ENCODE measurements at regions not wholly inside any gene's neighbourhood (a gene's known extent, or its start where the extent isn't known, plus 50 kb on each side); places are given as distances from the start of the nearest gene placed in this dataset.

DNA sequence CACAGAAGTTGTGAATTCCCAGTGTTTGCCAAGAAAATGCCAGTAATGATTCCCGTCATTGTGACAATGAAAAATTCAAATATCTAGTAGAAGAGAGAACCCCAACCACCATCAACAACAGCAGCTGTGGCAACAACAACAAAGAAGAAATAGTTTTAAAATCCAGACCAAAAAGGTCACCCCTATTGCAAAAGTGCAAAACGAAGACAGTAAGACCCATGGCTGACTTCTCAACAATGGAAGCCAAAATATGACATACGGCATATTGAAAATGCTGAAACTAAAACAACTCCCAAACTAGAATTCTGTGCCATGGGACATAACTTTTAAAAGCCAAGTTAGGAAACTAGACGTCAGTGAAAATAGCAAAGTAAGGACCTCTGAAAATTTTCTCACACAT, 270.6 kb downstream of the IRX2 start:
- POLR2A ChIA-PET, result no interaction called here
- no peak overlapping the region for H3K27ac ChIP-seq (ENCODE audit: insufficient read depth, low read depth, low read length)

DNA sequence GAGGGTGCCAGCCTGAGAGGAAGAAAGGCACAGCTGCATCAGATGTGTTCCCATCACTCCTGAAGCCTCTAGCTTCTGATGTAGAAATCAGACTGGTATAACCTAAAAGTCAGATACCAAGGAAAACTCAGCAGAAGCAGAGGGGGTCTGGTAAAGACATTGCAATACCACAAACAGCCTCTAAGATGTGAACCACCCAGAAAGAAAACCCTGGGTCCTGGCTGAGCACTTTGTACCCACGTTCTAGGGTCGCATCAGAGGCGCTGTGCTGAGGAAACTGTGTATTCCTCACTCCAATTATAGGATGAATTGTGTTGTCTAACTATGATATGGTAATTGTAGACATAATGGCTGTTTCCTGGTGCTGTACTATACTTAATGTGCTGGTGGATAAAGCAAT, 275.6 kb downstream of the IRX2 start:
- CTCF ChIA-PET, result no interaction called here
- FAIRE-seq (no peak), DNase-seq (ENCODE audit: low read depth, low spot score) (no peak)

More for the DNA sequence above, 270.6 kb downstream of the IRX2 start:
- intact Hi-C loops (cut with micrococcal nuclease) (no loop called here), dilution Hi-C loops (cut with MboI; ENCODE audit: extremely low pct_ligation_motif_present, low sequenced_read_pairs) (no loop called here)
- Histone ChIP-seq H3K4me3 (replicated peaks in 1 of 3; ENCODE audit: insufficient read depth in 1 of 3, low read depth in 1 of 3, low read length in 3 of 3) (no peak overlapping the region), H3K79me2 (ENCODE audit: control insufficient read depth, insufficient read depth, low read length) (no peaks in the 10 kb centered on the region), H3K4me2 (ENCODE audit: insufficient read depth, low read length) (no peak overlapping the region), H3K36me3 (ENCODE audit: control insufficient read depth in 2 of 2, extremely low read depth in 1 of 2, insufficient read depth in 2 of 2, low read length in 2 of 2) (no peaks in the 10 kb centered on the region), H3K9me1 (replicated peaks; ENCODE audit: control insufficient read depth, extremely low read depth, insufficient read depth, low read length) (no peaks in the 10 kb centered on the region), H3K9me3 (replicated peaks; ENCODE audit: control insufficient read depth, insufficient read depth, low read length) (peaks cover 2% of the 10 kb centered on the region), H2AFZ (ENCODE audit: low read depth, low read length) (no peak overlapping the region), H3K9ac (replicated peaks; ENCODE audit: extremely low read depth, insufficient read depth, low read length) (no peak overlapping the region), H3K27me3 (ENCODE audit: control insufficient read depth in 2 of 2, insufficient read depth in 2 of 2, low read length in 2 of 2) (no peaks in the 10 kb centered on the region), H3K4me1 (ENCODE audit: control insufficient read depth, extremely low read depth, insufficient read depth, low read length) (no peaks in the 10 kb centered on the region), H4K20me1 (replicated peaks; ENCODE audit: control insufficient read depth, extremely low read depth, insufficient read depth, low read length) (no peaks in the 10 kb centered on the region)
- no TSS peak for BruUV-seq (replicated peaks)
- no peak for FAIRE-seq
- no peak for DNase-seq (ENCODE audit: low read depth, low spot score)
- CTCF ChIA-PET, result no interaction called here
- TF ChIP-seq MYC (IDR thresholded peaks at IDR 0.05; ENCODE audit: low read depth, low read length) (no peak), POLR2A (IDR thresholded peaks at IDR 0.05; ENCODE audit: low read depth, low read length) (no peak), POLR2AphosphoS5 (IDR thresholded peaks at IDR 0.05; ENCODE audit: insufficient read depth, low read depth, low read length) (no peak), GATA2 (IDR thresholded peaks at IDR 0.05; ENCODE audit: insufficient read depth, insufficient read length, low read depth, low read length) (no peak)
- TF ChIP-seq, protein P1, sequence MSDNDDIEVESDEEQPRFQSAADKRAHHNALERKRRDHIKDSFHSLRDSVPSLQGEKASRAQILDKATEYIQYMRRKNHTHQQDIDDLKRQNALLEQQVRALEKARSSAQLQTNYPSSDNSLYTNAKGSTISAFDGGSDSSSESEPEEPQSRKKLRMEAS (IDR thresholded peaks at IDR 0.05; ENCODE audit: insufficient read depth, insufficient read length), result no peak

More for the DNA sequence above, 275.6 kb downstream of the IRX2 start:
- Histone ChIP-seq H3K79me2 (ENCODE audit: control insufficient read depth, insufficient read depth, low read length) (no peaks in the 10 kb centered on the region), H3K9ac (replicated peaks; ENCODE audit: extremely low read depth, insufficient read depth, low read length) (no peak overlapping the region), H3K4me1 (ENCODE audit: control insufficient read depth, extremely low read depth, insufficient read depth, low read length) (no peaks in the 10 kb centered on the region), H3K9me1 (replicated peaks; ENCODE audit: control insufficient read depth, extremely low read depth, insufficient read depth, low read length) (no peaks in the 10 kb centered on the region), H3K27me3 (ENCODE audit: control insufficient read depth in 2 of 2, insufficient read depth in 2 of 2, low read length in 2 of 2) (no peaks in the 10 kb centered on the region), H3K36me3 (ENCODE audit: control insufficient read depth in 2 of 2, extremely low read depth in 1 of 2, insufficient read depth in 2 of 2, low read length in 2 of 2) (no peaks in the 10 kb centered on the region), H2AFZ (ENCODE audit: low read depth, low read length) (no peak overlapping the region), H3K4me3 (replicated peaks in 1 of 3; ENCODE audit: insufficient read depth in 1 of 3, low read depth in 1 of 3, low read length in 3 of 3) (no peak overlapping the region), H3K27ac (ENCODE audit: insufficient read depth, low read depth, low read length) (no peak overlapping the region), H4K20me1 (replicated peaks; ENCODE audit: control insufficient read depth, extremely low read depth, insufficient read depth, low read length) (no peaks in the 10 kb centered on the region), H3K4me2 (ENCODE audit: insufficient read depth, low read length) (no peak overlapping the region), H3K9me3 (replicated peaks; ENCODE audit: control insufficient read depth, insufficient read depth, low read length) (peaks cover 2% of the 10 kb centered on the region)
- dilution Hi-C loops (cut with MboI; ENCODE audit: extremely low pct_ligation_motif_present, low sequenced_read_pairs) (no loop called here), intact Hi-C loops (cut with micrococcal nuclease) (no loop called here)
- TF ChIP-seq POLR2AphosphoS5 (IDR thresholded peaks at IDR 0.05; ENCODE audit: insufficient read depth, low read depth, low read length) (no peak), POLR2A (IDR thresholded peaks at IDR 0.05; ENCODE audit: low read depth, low read length) (no peak), FOS (IDR thresholded peaks at IDR 0.05; ENCODE audit: borderline replicate concordance, insufficient read depth, low read length) (no peak), EZH2 (IDR thresholded peaks at IDR 0.05; ENCODE audit: borderline replicate concordance, low read depth, low read length, severe bottlenecking) (no peak), GATA2 (IDR thresholded peaks at IDR 0.05; ENCODE audit: insufficient read depth, insufficient read length, low read depth, low read length) (no peak), MYC (IDR thresholded peaks at IDR 0.05; ENCODE audit: low read depth, low read length) (no peak)
- TF ChIP-seq, protein P1 (IDR thresholded peaks at IDR 0.05; ENCODE audit: insufficient read depth, insufficient read length), result no peak
- POLR2A ChIA-PET, result no interaction called here
- no TSS peak for BruUV-seq (replicated peaks)

Measured in endothelial cell of umbilical vein (primary cell).